Epithelial cell of esophagus (primary cell): ENCODE measurements at regions not wholly inside any gene's neighbourhood (a gene's known extent, or its start where the extent isn't known, plus 50 kb on each side); places are given as distances from the start of the nearest gene placed in this dataset.

Source experiments
- DNase-seq: peaks from one replicate; pipeline ENCODE4 v3.0.0; 2010; ENCODE audit warnings: low read depth
- H3K4me3 ChIP-seq: 2 replicates; pipeline ENCODE4 v1.5.1; 2011; ENCODE audit warnings: mild to moderate bottlenecking, low read length, control low read depth
- CTCF ChIP-seq: IDR thresholded peaks from 2 replicates; pipeline ENCODE4 v1.5.1; 2011; ENCODE audit warnings: low read depth, mild to moderate bottlenecking, low read length, control low read depth, inconsistent platforms; ENCODE audit not compliant: insufficient read depth; ENCODE audit errors: missing control alignments

GRCh38 chr12:85656561-85656960 is 179.6 kb downstream of the RASSF9 start:
- no peak for TF ChIP-seq CTCF
- DNase-seq = no peak

GRCh38 chr12:85657251-85657650 is 179.0 kb downstream of the RASSF9 start:
- no peak for TF ChIP-seq CTCF
- no peak for DNase-seq
- no peak overlapping the region for H3K4me3 ChIP-seq

More at GRCh38 chr12:85656561-85656960, 179.6 kb downstream of the RASSF9 start:
- no peak overlapping the region for H3K4me3 ChIP-seq

- no peak for DNase-seq
- H3K4me3 ChIP-seq = no peak overlapping the region
- TF ChIP-seq CTCF = no peak
Measured at GRCh38 chr12:85657836-85658630, 178.2 kb downstream of the RASSF9 start.

- no peak overlapping the region for H3K4me3 ChIP-seq
- TF ChIP-seq CTCF = no peak
- DNase-seq = no peak
Measured at GRCh38 chr12:85659754-85660530, 176.3 kb downstream of the RASSF9 start.

- no peak overlapping the region for H3K4me3 ChIP-seq
- TF ChIP-seq CTCF = no peak
- DNase-seq = no peak
Measured at GRCh38 chr12:85661461-85662206, 174.6 kb downstream of the RASSF9 start.

- no peak overlapping the region for H3K4me3 ChIP-seq
- TF ChIP-seq CTCF = no peak
- no peak for DNase-seq
Measured at GRCh38 chr12:85662207-85662602, 174.0 kb downstream of the RASSF9 start.
